ENCODE measurements at regions not wholly inside any gene's neighbourhood (a gene's known extent, or its start where the extent isn't known, plus 50 kb on each side); places are given as distances from the start of the nearest gene placed in this dataset.

DNA sequence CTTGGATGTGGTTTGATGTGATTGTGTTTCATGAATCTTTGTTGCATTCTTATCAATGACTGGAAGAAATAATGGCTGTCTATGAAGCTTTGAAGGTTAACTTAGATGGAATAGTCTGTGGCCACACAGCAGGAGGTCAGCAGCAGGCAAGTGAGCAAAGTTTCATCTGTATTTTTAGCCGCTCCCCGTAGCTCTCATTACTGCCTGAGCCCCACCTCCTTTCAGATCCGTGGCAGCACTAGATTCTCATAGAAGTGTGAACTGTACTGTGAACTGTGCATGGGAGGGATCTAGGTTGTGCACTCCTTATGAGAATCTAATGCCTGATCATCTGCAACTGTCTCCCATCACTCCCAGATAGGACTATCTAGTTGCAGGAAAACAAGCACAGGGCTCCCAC is 660.2 kb downstream of the EPHA7 start:
- no peak overlapping the region for H3K4me3 Mint-ChIP-seq
- no peak for ATAC-seq
- no peak for DNase-seq

DNA sequence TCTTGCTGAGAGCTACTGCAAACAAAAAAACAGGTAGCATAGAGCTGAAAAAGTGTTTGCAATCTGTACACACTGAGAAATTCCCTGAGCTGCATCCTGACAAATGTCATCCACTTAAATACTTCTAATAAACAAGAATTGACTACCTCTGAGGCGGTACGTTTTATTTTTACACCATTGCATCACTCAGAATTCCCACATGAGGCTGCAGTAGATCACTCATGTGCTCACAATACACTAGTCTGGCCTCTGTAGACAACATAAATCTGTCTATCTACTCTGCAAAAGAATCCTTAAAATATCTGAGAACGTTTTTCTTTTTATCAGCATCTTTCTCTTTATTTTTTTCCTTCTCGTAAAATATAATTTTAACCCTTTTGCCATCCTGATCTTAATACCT is 661.4 kb downstream of the EPHA7 start:
- H3K9me3 ChIP-seq (ENCODE audit: control insufficient read depth, low read length, poor library complexity, severe bottlenecking), result peaks cover 2% of the 10 kb centered on the region
- Mint-ChIP-seq H3K27ac (no peak overlapping the region), H3K27me3 (no peaks in the 10 kb centered on the region), H3K4me1 (no peaks in the 10 kb centered on the region), H3K4me3 (no peak overlapping the region), H3K36me3 (ENCODE audit: low read depth) (no peaks in the 10 kb centered on the region)
- DNase-seq, result no peak
- ATAC-seq, result no peak

More for the DNA sequence above, 660.2 kb downstream of the EPHA7 start:
- Mint-ChIP-seq H3K27me3 (no peaks in the 10 kb centered on the region), H3K36me3 (ENCODE audit: low read depth) (no peaks in the 10 kb centered on the region), H3K27ac (no peak overlapping the region), H3K4me1 (no peaks in the 10 kb centered on the region)
- peaks cover 4% of the 10 kb centered on the region for H3K9me3 ChIP-seq (ENCODE audit: control insufficient read depth, low read length, poor library complexity, severe bottlenecking)

DNA sequence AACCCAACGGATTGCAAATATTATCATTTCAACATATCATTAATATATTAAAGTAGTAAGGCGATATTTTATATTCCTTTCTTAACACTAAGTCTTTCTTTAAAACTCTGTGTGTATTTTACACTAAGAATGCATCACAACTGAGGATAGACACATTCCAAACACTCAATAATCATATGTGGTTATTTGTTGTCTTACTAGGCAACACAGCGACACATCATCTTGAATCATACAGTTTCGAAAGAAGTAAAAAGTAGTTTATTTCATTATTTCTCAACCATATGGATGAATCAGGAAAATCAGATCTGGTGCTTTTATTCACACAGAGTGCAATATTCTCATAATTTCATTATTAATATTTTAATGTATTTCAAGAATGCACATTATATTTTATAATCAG is 662.4 kb downstream of the EPHA7 start:
- no peak for DNase-seq
- no peaks in the 10 kb centered on the region for H3K36me3 Mint-ChIP-seq (ENCODE audit: low read depth)
- H3K4me1 Mint-ChIP-seq, result no peaks in the 10 kb centered on the region
- H3K27me3 Mint-ChIP-seq, result no peaks in the 10 kb centered on the region
- H3K9me3 ChIP-seq (ENCODE audit: control insufficient read depth, low read length, poor library complexity, severe bottlenecking), result peaks cover 2% of the 10 kb centered on the region
- no peak for ATAC-seq
- no peak overlapping the region for H3K27ac Mint-ChIP-seq
- no peak overlapping the region for H3K4me3 Mint-ChIP-seq

DNA sequence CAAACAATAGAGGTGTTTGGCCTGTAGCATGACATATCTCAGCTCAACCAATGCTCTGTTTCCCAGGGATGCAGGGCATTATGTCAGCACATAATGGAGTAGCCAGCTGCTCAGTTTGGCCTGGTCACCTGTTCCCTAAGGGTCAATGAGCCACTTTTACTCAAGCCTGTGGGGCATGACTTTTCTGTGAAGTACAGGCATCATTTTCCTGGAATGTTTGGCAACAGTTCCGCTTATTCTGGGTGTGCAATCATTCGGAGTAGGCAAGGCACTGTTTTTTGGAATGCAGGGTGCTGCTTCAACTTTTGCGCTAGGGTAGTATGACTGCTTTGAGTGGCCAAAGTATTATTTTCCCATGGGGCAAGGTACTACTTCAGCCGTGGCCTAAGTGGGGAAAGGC is 665.4 kb downstream of the EPHA7 start:
- DNase-seq (no peak), ATAC-seq (no peak)
- Mint-ChIP-seq H3K36me3 (ENCODE audit: low read depth) (no peaks in the 10 kb centered on the region), H3K4me3 (no peak overlapping the region), H3K4me1 (no peaks in the 10 kb centered on the region), H3K27me3 (no peaks in the 10 kb centered on the region), H3K27ac (no peak overlapping the region)
- peaks cover 2% of the 10 kb centered on the region for H3K9me3 ChIP-seq (ENCODE audit: control insufficient read depth, low read length, poor library complexity, severe bottlenecking)

DNA sequence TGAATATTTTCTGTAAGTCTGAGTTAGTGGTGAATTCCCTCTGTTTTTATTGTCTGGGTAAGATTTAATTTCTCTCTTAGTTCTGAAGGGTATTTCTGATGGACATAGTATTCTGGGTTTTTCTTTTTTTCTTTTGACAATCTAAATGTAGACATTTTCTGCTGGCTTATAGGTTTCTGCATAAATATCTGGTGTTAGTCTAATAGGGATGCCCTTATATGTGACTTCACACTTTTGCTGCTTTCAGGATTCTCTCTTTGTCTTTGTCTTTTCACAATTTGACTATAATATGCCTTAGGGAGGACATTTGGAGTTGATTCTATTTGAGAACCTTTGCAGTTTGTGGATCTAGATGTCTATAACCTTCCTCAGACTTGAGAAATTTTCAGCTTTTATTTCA is 667.2 kb downstream of the EPHA7 start:
- ATAC-seq (no peak), DNase-seq (no peak)
- H3K9me3 ChIP-seq (ENCODE audit: control insufficient read depth, low read length, poor library complexity, severe bottlenecking), result no peaks in the 10 kb centered on the region
- Mint-ChIP-seq H3K36me3 (ENCODE audit: low read depth) (no peaks in the 10 kb centered on the region), H3K4me3 (no peak overlapping the region), H3K27ac (no peak overlapping the region), H3K27me3 (no peaks in the 10 kb centered on the region), H3K4me1 (no peaks in the 10 kb centered on the region)

DNA sequence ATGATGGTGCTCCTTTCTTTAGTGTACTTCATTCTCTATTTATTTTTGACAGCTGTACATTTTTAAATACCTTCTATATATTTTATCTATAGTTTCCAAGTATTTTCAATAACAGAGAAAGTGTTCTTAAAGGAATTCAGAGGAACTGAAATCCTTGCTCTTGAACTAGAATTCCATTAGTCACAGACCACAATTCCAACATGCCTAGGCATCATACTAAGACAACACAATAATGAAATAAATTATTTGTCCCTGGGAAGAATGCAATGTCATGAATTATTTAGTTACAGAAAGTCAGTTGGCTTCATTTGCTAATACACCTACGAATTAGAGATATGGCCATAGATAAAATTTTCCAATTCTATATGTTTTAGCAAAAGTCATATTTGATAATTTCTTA is 671.2 kb downstream of the EPHA7 start:
- Mint-ChIP-seq H3K27me3 (no peaks in the 10 kb centered on the region), H3K27ac (no peak overlapping the region), H3K36me3 (ENCODE audit: low read depth) (no peaks in the 10 kb centered on the region), H3K4me1 (no peaks in the 10 kb centered on the region), H3K4me3 (no peak overlapping the region)
- no peak for DNase-seq
- H3K9me3 ChIP-seq (ENCODE audit: control insufficient read depth, low read length, poor library complexity, severe bottlenecking), result no peaks in the 10 kb centered on the region
- ATAC-seq, result no peak

DNA sequence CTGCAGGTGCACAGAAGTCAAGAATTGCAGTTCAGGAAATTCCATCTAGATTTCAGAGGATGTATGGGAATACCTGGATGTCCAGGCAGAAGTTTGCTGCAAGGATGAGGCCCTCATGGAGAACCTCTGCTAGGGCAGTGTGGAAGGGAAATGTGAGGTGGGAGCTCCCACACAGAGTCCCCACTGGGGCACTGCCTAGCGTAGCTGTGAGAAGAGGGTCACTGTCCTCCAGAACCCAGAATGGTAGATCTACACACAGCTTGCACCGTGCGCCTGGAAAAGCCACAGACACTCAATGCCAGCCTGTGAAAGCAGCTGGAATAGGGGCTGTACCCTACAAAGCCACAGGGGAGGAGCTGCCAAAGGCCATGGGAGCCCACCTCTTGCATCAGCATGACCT is 681.4 kb downstream of the EPHA7 start:
- no peaks in the 10 kb centered on the region for H3K36me3 Mint-ChIP-seq (ENCODE audit: low read depth)
- no peaks in the 10 kb centered on the region for H3K4me1 Mint-ChIP-seq
- DNase-seq (no peak), ATAC-seq (no peak)
- no peak overlapping the region for H3K4me3 Mint-ChIP-seq
- H3K9me3 ChIP-seq (ENCODE audit: control insufficient read depth, low read length, poor library complexity, severe bottlenecking), result peaks cover under 1% of the 10 kb centered on the region
- H3K27ac Mint-ChIP-seq, result no peak overlapping the region
- H3K27me3 Mint-ChIP-seq, result no peaks in the 10 kb centered on the region

DNA sequence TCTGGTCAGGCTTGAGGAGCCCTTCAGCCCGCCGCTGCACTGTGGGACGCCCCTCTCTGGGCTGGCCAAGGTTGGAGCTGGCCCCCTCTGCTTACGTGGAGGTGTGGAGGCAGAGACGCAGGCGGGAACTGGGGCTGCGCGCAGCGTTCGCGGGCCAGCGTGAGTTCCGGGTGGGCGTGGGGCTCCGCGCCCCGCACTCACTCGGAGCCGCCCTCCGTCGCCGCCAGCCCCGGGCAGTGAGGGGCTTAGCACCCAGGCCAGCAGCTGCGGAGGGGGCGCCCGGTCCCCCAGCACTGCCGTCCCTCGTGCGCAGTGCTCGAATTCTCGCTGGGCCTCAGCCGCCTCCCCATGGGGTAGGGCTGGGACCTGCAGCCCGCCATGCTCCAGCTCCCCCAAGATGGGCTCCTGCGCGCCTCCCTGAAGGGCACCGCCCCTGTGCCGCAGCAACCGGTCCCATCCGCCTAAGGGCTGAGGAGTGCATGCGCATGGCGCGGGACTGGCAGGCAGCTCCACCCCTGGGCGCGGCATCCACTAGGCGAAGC is 695.9 kb downstream of the EPHA7 start:
- Mint-ChIP-seq H3K4me1 (no peaks in the 10 kb centered on the region), H3K27me3 (no peaks in the 10 kb centered on the region), H3K4me3 (no peak overlapping the region), H3K27ac (no peak overlapping the region), H3K36me3 (ENCODE audit: low read depth) (no peaks in the 10 kb centered on the region)
- H3K9me3 ChIP-seq (ENCODE audit: control insufficient read depth, low read length, poor library complexity, severe bottlenecking), result no peaks in the 10 kb centered on the region
- ATAC-seq (peak; percentile 89), DNase-seq (no peak)

DNA sequence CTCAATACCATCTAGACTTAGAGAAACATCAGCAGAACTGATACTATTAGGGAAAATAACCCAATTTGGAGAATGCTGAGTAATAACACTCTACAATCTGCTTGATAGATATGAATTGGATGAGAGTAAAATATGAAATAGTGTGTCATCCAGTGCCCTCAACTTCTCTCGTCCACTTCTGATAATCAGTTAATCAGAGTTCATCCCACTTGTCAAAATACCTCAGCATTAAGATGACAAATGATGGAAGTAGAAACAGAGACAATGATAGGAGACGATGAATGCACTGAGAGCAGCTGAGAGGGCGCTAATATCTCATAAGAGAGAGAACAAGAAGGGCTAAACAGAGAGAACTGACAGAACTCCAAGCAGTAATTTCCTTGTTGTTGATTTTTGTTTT is 699.6 kb downstream of the EPHA7 start:
- Mint-ChIP-seq H3K4me3 (no peak overlapping the region), H3K27ac (no peak overlapping the region), H3K4me1 (no peaks in the 10 kb centered on the region), H3K27me3 (no peaks in the 10 kb centered on the region), H3K36me3 (ENCODE audit: low read depth) (no peaks in the 10 kb centered on the region)
- H3K9me3 ChIP-seq (ENCODE audit: control insufficient read depth, low read length, poor library complexity, severe bottlenecking), result no peaks in the 10 kb centered on the region
- ATAC-seq (no peak), DNase-seq (no peak)

DNA sequence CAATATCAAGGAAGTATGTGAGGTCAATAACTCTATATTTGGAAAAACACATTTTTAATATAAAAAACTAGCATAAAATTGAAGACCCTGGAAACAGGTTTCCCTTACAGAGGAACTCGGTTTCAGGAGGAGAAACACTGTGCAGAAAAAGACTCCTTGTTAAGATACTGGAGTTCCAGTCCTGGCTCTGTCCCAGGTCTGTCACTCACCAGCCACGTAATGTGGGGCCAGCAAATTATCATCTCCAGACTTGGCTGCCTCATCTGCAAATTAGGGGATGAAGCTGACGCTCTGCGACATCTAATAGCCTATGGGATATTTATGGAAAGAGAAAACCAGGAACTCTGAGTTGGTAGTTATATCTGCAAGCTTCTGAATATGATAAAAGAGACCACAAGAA is 702.7 kb downstream of the EPHA7 start:
- no peaks in the 10 kb centered on the region for H3K4me1 Mint-ChIP-seq
- H3K36me3 Mint-ChIP-seq (ENCODE audit: low read depth), result no peaks in the 10 kb centered on the region
- H3K27me3 Mint-ChIP-seq, result no peaks in the 10 kb centered on the region
- no peak overlapping the region for H3K27ac Mint-ChIP-seq
- no peak overlapping the region for H3K4me3 Mint-ChIP-seq
- H3K9me3 ChIP-seq (ENCODE audit: control insufficient read depth, low read length, poor library complexity, severe bottlenecking), result no peaks in the 10 kb centered on the region
- ATAC-seq (no peak), DNase-seq (no peak)

DNA sequence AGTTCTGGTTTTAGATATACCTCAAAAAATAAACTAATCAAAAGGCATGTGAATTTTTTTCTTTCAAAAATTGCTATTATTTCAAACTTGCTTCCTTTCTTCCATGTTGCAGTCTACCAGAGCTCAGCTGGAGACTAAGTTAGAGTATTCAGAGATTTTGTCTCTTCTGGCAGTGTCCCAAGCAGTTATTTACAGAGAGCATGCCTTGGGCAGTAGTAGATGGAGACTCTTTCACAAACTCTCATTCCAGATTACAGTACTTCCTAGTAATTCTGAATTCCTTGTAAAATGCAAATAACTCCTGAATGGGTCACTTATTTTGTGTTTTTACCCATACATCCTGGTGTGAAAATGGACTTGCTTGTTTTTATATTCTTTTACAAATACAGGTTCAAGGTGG is 703.4 kb downstream of the EPHA7 start:
- H3K36me3 Mint-ChIP-seq (ENCODE audit: low read depth), result no peaks in the 10 kb centered on the region
- H3K4me1 Mint-ChIP-seq, result no peaks in the 10 kb centered on the region
- no peaks in the 10 kb centered on the region for H3K27me3 Mint-ChIP-seq
- no peak overlapping the region for H3K27ac Mint-ChIP-seq
- no peak for ATAC-seq
- no peaks in the 10 kb centered on the region for H3K9me3 ChIP-seq (ENCODE audit: control insufficient read depth, low read length, poor library complexity, severe bottlenecking)
- no peak overlapping the region for H3K4me3 Mint-ChIP-seq
- no peak for DNase-seq

DNA sequence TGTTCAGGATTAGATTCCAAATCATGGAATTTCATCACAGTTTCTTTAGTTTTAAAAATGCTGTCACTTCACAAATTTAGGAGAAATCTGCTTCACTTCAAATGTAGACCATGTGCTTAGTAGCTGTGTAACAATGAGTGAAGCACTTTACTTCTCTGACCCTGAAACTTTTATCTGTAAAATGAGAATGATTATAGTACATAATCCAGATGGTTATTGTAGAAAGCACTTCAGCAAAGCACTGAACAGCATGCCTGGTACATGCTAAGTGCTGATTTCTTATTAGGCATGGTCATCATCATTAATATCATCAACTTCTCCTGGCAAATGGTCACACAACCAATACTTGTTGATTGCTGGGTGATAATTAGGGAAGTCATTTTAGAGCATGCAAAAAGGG is 705.0 kb downstream of the EPHA7 start:
- DNase-seq (no peak), ATAC-seq (no peak)
- Mint-ChIP-seq H3K4me1 (no peaks in the 10 kb centered on the region), H3K27ac (no peak overlapping the region), H3K36me3 (ENCODE audit: low read depth) (no peaks in the 10 kb centered on the region), H3K4me3 (no peak overlapping the region), H3K27me3 (no peaks in the 10 kb centered on the region)
- H3K9me3 ChIP-seq (ENCODE audit: control insufficient read depth, low read length, poor library complexity, severe bottlenecking), result no peaks in the 10 kb centered on the region

DNA sequence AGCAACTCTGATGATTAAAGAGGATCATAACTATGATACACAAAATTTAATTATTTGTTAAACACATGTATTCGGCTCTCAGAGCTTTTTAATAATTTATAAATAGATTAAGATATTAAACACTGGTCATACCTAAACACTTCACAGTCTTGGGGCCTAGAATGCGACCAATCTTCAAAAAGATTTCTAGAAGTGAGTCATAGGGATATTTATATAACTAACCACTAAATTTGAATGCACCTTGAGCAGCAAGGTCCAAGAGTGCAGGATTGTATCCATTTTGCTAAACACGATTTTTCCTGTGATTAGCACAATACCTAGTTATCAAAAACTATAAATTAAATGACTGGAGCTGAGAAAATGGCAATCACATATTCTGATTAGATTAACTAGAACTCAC is 709.3 kb downstream of the EPHA7 start:
- no peak for ATAC-seq
- Mint-ChIP-seq H3K27ac (no peak overlapping the region), H3K4me3 (no peak overlapping the region), H3K27me3 (no peaks in the 10 kb centered on the region), H3K4me1 (no peaks in the 10 kb centered on the region), H3K36me3 (ENCODE audit: low read depth) (no peaks in the 10 kb centered on the region)
- no peaks in the 10 kb centered on the region for H3K9me3 ChIP-seq (ENCODE audit: control insufficient read depth, low read length, poor library complexity, severe bottlenecking)
- DNase-seq, result no peak

DNA sequence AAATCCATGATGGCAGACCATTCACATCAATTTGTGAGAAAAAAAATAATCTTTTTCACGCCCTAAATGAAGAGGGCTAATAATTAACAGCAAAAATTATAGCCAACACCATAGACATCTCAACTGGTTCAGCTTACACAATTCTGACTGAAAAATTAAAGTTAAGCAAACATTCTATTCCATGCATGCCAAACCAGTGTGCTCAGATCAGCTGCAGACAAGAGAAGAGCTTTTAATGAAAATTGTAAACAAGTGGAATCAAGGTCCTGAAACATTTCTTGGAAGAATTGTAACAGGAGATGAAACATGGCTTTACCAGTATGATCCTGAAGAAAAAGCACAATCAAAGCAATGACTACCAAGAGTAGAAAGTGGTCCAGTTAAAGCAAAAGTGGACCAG is 710.4 kb downstream of the EPHA7 start:
- ATAC-seq, result no peak
- no peaks in the 10 kb centered on the region for H3K9me3 ChIP-seq (ENCODE audit: control insufficient read depth, low read length, poor library complexity, severe bottlenecking)
- no peak for DNase-seq
- H3K4me1 Mint-ChIP-seq, result no peaks in the 10 kb centered on the region
- H3K36me3 Mint-ChIP-seq (ENCODE audit: low read depth), result no peaks in the 10 kb centered on the region
- no peak overlapping the region for H3K4me3 Mint-ChIP-seq
- H3K27me3 Mint-ChIP-seq, result no peaks in the 10 kb centered on the region
- no peak overlapping the region for H3K27ac Mint-ChIP-seq

DNA sequence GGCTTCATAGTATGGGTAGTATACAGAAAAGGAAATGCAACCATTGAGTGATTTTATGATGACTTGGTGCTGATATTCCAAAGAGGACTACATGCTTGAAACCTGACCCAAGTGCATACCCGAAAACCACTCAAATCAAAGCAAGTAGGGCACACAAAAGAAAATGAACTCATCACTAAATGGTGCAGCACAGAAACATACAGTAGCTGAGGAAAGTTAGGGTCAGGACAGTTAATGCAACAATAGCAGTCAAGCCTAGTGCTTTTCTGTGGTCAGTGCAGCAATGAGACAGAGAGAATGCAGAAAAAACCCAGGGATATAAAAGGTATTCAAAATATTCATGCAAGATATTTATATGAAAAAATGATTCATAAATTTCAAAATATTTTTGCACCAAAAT is 711.1 kb downstream of the EPHA7 start:
- ATAC-seq (no peak), DNase-seq (no peak)
- Mint-ChIP-seq H3K4me1 (no peaks in the 10 kb centered on the region), H3K27me3 (no peaks in the 10 kb centered on the region), H3K4me3 (no peak overlapping the region), H3K27ac (no peak overlapping the region), H3K36me3 (ENCODE audit: low read depth) (no peaks in the 10 kb centered on the region)
- no peaks in the 10 kb centered on the region for H3K9me3 ChIP-seq (ENCODE audit: control insufficient read depth, low read length, poor library complexity, severe bottlenecking)
